Fibroblast of lung (primary cell): ENCODE measurements at regions not wholly inside any gene's neighbourhood (a gene's known extent, or its start where the extent isn't known, plus 50 kb on each side); places are given as distances from the start of the nearest gene placed in this dataset.
"Not testable (repeated sequence)": the region's sequence is repeated elsewhere in the genome, so short reads cannot be mapped to it uniquely, and the experiment has no call there.

Experiments
- DNase-seq, 2 donors: peaks; one replicate each; pipeline versions ENCODE4 v3.0.0 to v3.0.0-alpha.2; 2010; ENCODE audit warnings: low read depth in 2 of 2
- H2AFZ ChIP-seq: 2 replicates; pipeline ENCODE4 v1.5.1; 2012; ENCODE audit warnings: low read length, control low read depth, inconsistent platforms
- H3K27ac ChIP-seq: 2 replicates; pipeline ENCODE4 v1.5.1; 2011; ENCODE audit warnings: low read length, control low read depth; ENCODE audit not compliant: insufficient read depth
- H3K27me3 ChIP-seq: 2 replicates; pipeline ENCODE4 v1.5.1; 2011; ENCODE audit warnings: mild to moderate bottlenecking, low read length; ENCODE audit not compliant: control insufficient read depth, insufficient read depth
- H3K36me3 ChIP-seq: 2 replicates; pipeline ENCODE4 v1.5.1; 2011; ENCODE audit warnings: low read length; ENCODE audit not compliant: control insufficient read depth, insufficient read depth
- H3K4me1 ChIP-seq: 2 replicates; pipeline ENCODE4 v1.5.1; 2011; ENCODE audit warnings: low read length; ENCODE audit not compliant: control insufficient read depth, insufficient read depth; ENCODE audit errors: extremely low read depth
- H3K4me2 ChIP-seq: 2 replicates; pipeline ENCODE4 v1.5.1; 2011; ENCODE audit warnings: low read length, control low read depth; ENCODE audit not compliant: insufficient read depth; ENCODE audit errors: extremely low read depth
- H3K4me3 ChIP-seq, 4 experiments: fragments of 200-600 bp in 1 of 4; sonication (generic) in 1 of 4; replicated peaks in 1 of 4; 2 replicates each; pipeline ENCODE4 v1.5.1; 2011 to 2016; ENCODE audit warnings: low read length in 4 of 4, low read depth in 3 of 4, mild to moderate bottlenecking in 3 of 4, control low read depth in 2 of 4, inconsistent platforms in 1 of 4, mixed read lengths in 1 of 4; ENCODE audit not compliant: insufficient read depth in 1 of 4; ENCODE audit errors: control extremely low read depth in 1 of 4
- H3K79me2 ChIP-seq: 2 replicates; pipeline ENCODE4 v1.5.1; 2012; ENCODE audit warnings: mild to moderate bottlenecking, low read length, inconsistent platforms; ENCODE audit not compliant: control insufficient read depth, insufficient read depth
- H3K9ac ChIP-seq: 2 replicates; pipeline ENCODE4 v1.5.1; 2011; ENCODE audit warnings: mild to moderate bottlenecking, low read length, control low read depth; ENCODE audit not compliant: insufficient read depth
- H3K9me3 ChIP-seq: 2 replicates; pipeline ENCODE4 v1.5.1; 2012; ENCODE audit warnings: low read depth, low read length; ENCODE audit not compliant: control insufficient read depth, insufficient read depth
- H4K20me1 ChIP-seq: 2 replicates; pipeline ENCODE4 v1.5.1; 2011; ENCODE audit warnings: low read length; ENCODE audit not compliant: control insufficient read depth, insufficient read depth; ENCODE audit errors: extremely low read depth

- not testable (repeated sequence) for H4K20me1 ChIP-seq
Observed at GRCh38 chr22:15924820-15925219, 235.0 kb downstream of the POTEH start.

DNA sequence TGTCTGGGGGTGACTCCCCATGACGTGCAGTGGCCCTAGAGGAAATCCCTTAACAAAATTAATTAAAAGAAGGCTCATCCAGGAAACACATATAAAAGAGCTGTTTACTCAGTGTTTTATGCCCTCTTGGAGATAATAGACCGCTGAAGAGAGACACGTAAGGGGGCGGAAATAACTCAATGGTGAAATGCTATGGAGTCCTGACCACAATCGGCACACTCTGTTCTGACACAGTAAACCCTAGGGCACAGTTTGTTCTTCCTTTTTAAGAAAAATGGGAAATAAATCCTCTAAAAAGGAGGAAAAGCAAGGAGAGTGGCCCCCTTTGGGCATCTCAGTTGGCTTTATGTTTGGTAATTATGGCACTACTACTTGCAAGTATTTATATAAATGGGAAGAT, 237.3 kb downstream of the POTEH start:
- not testable (repeated sequence) for H3K27ac ChIP-seq, H3K4me1 ChIP-seq, H3K36me3 ChIP-seq, H2AFZ ChIP-seq, H4K20me1 ChIP-seq, H3K27me3 ChIP-seq, DNase-seq, H3K4me3 ChIP-seq, H3K79me2 ChIP-seq, H3K9me3 ChIP-seq, H3K9ac ChIP-seq, H3K4me2 ChIP-seq

More at GRCh38 chr22:15924820-15925219, 235.0 kb downstream of the POTEH start:
- not testable (repeated sequence) for H3K79me2 ChIP-seq, H3K27me3 ChIP-seq, H3K9me3 ChIP-seq, H3K9ac ChIP-seq, DNase-seq, H3K4me1 ChIP-seq, H3K36me3 ChIP-seq, H3K4me2 ChIP-seq, H3K27ac ChIP-seq, H2AFZ ChIP-seq, H3K4me3 ChIP-seq
